Ovary (tissue), 7 donors: ENCODE measurements at regions not wholly inside any gene's neighbourhood (a gene's known extent, or its start where the extent isn't known, plus 50 kb on each side); places are given as distances from the start of the nearest gene placed in this dataset.

Source experiments
- DNase-seq, 5 donors: peaks; one replicate each; pipeline ENCODE4 v3.0.0-alpha.2; 2019 to 2020
- H3K27ac ChIP-seq, 2 donors: fragments of 200-600 bp; one replicate each; pipeline versions ENCODE4 v1.5.1 to v1.8.0; 2019 to 2022
- H3K27me3 ChIP-seq: fragments of 200-600 bp; one replicate; pipeline ENCODE4 v1.8.0; 2022
- H3K36me3 ChIP-seq: fragments of 200-600 bp; sonication (generic); one replicate; pipeline ENCODE4 v1.5.1; 2019
- H3K4me1 ChIP-seq: one replicate; pipeline ENCODE4 v1.8.1; 2013; ENCODE audit warnings: mild to moderate bottlenecking, moderate library complexity; ENCODE audit not compliant: insufficient read depth
- H3K4me3 ChIP-seq: fragments of 200-600 bp; sonication (generic); one replicate; pipeline ENCODE4 v1.5.1; 2017
- H3K9me3 ChIP-seq, 2 donors: fragments of 200-600 bp in 1 of 2; sonication (generic) in 1 of 2; one replicate each; pipeline versions ENCODE4 v1.5.1 to v1.8.1; 2013 to 2019; ENCODE audit warnings: mild to moderate bottlenecking in 1 of 2, moderate library complexity in 1 of 2
- EP300 ChIP-seq: sonication (generic); formaldehyde crosslinking; IDR thresholded peaks from one replicate; pipeline ENCODE4 v1.6.1; 2017; ENCODE audit warnings: antibody characterized with exemption
- POLR2A ChIP-seq: fragments of 450-650 bp; IDR thresholded peaks from one replicate; pipeline ENCODE4 v1.6.1; 2017; ENCODE audit warnings: antibody characterized with exemption, mild to moderate bottlenecking, moderate library complexity
- WGBS, 3 donors: extraction: QIAGEN DNeasy Blood & Tissue Kit in 1 of 3; methylation state at CpG; one replicate each; pipeline versions ENCODE4 v1.1.5 to v1.1.7; 2013 to 2017; 5-methylcytosine and 5-hydroxymethylcytosine counted together
- intact Hi-C, 4 donors: fragments of 100-400 bp; cut with DNase I; formaldehyde crosslinking; loops; one replicate each; pipeline versions ENCODE4 v1.11.0 to v1.15.1; 2022 to 2023
- TF ChIP-seq, protein P1 (sequence below), 3 donors: fragments of 450-650 bp in 2 of 3; fragments of 200-600 bp in 1 of 3; IDR thresholded peaks; one replicate each; pipeline versions ENCODE4 v1.5.1 to v1.8.0; 2016 to 2022; ENCODE audit warnings: antibody characterized with exemption in 3 of 3, mild to moderate bottlenecking in 1 of 3
- donor health status: DM: no; HTN: no; CAD: no; lungs with moderate emphysema.
- donor health status: DM: no; HTN: no; CAD: no.
- donor health status: Bipolar disorder and iron deficiency.
- donor health status: DM: no; HTN: no; CAD: no.
- donor health status: DM: yes; HTN: yes; CAD: no.

DNA sequence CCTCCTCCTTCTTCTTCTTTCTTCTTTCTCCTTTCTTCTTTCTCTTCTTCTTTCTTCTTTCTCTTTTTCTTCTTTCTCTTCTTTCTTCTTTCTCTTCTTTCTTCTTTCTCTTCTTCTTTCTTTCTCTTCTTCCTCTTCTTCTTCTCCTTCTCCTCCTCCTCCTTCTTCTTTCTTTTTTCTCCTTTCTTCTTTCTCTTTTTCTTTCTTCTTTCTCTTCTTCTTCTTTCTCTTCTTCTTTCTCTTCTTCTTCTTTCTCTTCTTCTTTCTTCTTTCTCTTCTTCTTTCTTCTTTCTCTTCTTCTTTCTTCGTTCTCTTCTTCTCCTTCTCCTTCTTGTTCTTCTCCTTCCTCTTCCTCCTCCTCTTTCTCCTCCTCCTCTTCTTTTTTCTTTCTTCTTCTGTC is 1230.7 kb upstream of the USP15 start:
- no peak for TF ChIP-seq POLR2A
- no peaks in the 10 kb centered on the region for H3K36me3 ChIP-seq
- no peak overlapping the region for H3K4me3 ChIP-seq
- H3K4me1 ChIP-seq = no peaks in the 10 kb centered on the region
- H3K9me3 ChIP-seq = no peaks in the 10 kb centered on the region
- no peaks in the 10 kb centered on the region for H3K27me3 ChIP-seq
- H3K27ac ChIP-seq = no peak overlapping the region
- intact Hi-C loops = no loop called here
- no peak for DNase-seq
- 63 to 77% (median 75%) methylated on average over 1 of the region's 1 CpG for WGBS, 3 donors

DNA sequence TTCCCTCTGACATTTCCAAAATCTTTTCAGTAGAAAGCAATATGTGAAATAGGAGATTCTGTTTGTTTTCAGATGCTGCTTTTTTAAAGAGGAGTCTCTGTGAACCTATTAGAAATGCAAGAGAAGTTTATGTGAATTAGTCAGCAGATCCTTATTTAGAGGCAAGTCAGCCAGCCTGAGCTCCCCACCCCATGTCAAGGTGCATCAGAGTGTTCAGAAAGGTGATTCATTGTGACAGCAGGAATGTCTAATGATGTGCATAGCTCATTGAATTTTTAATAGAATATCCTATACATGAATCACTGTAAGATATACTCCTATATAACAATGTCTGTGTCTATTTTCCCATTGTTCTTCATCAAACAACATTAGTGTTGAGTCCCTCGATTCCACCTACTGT is 1222.4 kb upstream of the USP15 start:
- Histone ChIP-seq H3K4me1 (no peaks in the 10 kb centered on the region), H3K27me3 (no peaks in the 10 kb centered on the region), H3K27ac (no peak overlapping the region), H3K4me3 (no peak overlapping the region), H3K36me3 (no peaks in the 10 kb centered on the region), H3K9me3 (no peaks in the 10 kb centered on the region)
- intact Hi-C loops = no loop called here
- TF ChIP-seq EP300 (no peak), POLR2A (no peak)
- TF ChIP-seq, protein P1, sequence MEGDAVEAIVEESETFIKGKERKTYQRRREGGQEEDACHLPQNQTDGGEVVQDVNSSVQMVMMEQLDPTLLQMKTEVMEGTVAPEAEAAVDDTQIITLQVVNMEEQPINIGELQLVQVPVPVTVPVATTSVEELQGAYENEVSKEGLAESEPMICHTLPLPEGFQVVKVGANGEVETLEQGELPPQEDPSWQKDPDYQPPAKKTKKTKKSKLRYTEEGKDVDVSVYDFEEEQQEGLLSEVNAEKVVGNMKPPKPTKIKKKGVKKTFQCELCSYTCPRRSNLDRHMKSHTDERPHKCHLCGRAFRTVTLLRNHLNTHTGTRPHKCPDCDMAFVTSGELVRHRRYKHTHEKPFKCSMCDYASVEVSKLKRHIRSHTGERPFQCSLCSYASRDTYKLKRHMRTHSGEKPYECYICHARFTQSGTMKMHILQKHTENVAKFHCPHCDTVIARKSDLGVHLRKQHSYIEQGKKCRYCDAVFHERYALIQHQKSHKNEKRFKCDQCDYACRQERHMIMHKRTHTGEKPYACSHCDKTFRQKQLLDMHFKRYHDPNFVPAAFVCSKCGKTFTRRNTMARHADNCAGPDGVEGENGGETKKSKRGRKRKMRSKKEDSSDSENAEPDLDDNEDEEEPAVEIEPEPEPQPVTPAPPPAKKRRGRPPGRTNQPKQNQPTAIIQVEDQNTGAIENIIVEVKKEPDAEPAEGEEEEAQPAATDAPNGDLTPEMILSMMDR (IDR thresholded peaks at IDR 0.05) = no peak
- 72 to 82% (median 82%) methylated on average over 1 of the region's 1 CpG for WGBS, 3 donors
- no peak for DNase-seq

GRCh38 chr12:61043838-61044237 is 1216.4 kb upstream of the USP15 start:
- no peak for DNase-seq
- no peak overlapping the region for H3K27ac ChIP-seq
- no peaks in the 10 kb centered on the region for H3K36me3 ChIP-seq
- TF ChIP-seq, protein P1 (IDR thresholded peaks at IDR 0.05) = no peak
- TF ChIP-seq EP300 (no peak), POLR2A (no peak)
- intact Hi-C loops = no loop called here
- H3K4me1 ChIP-seq = no peaks in the 10 kb centered on the region
- no peak overlapping the region for H3K4me3 ChIP-seq
- no peaks in the 10 kb centered on the region for H3K9me3 ChIP-seq
- no peaks in the 10 kb centered on the region for H3K27me3 ChIP-seq
- WGBS, 3 donors = 80 to 86% (median 86%) methylated on average over 3 of the region's 3 CpGs

DNA sequence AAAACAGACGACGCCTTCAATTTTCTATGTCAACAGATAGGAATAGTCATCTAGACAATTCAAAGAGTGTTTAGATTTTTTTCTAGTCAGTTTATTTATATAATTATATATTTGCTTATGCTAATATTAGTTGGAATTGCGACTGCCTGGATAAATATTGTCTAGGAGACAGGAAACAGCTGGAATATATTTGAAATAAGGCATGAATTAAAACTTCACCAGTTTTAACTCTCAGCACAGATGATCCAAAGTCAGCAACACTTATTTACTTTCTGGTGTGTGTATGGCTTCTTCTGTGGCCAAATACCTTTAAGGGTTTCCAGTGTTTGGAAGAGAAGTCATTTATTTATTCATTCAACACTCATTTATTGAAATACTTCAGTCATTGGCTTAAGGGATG is 1215.4 kb upstream of the USP15 start:
- H3K4me3 ChIP-seq = no peak overlapping the region
- WGBS, 3 donors = 8 to 27% (median 9%) methylated on average over 3 of the region's 3 CpGs
- no peaks in the 10 kb centered on the region for H3K27me3 ChIP-seq
- no peaks in the 10 kb centered on the region for H3K9me3 ChIP-seq
- no peak for DNase-seq
- no peaks in the 10 kb centered on the region for H3K36me3 ChIP-seq
- H3K27ac ChIP-seq = no peak overlapping the region
- H3K4me1 ChIP-seq = no peaks in the 10 kb centered on the region
- intact Hi-C loops = no loop called here
- TF ChIP-seq, protein P1 (IDR thresholded peaks at IDR 0.05) = no peak
- TF ChIP-seq POLR2A (no peak), EP300 (no peak)

- WGBS, 3 donors = 65 to 74% (median 71%) methylated on average over 3 of the region's 3 CpGs
- intact Hi-C loops = no loop called here
- no peaks in the 10 kb centered on the region for H3K27me3 ChIP-seq
- H3K9me3 ChIP-seq = no peaks in the 10 kb centered on the region
- no peak overlapping the region for H3K4me3 ChIP-seq
- H3K36me3 ChIP-seq = no peaks in the 10 kb centered on the region
- no peaks in the 10 kb centered on the region for H3K4me1 ChIP-seq
- TF ChIP-seq, protein P1 (IDR thresholded peaks at IDR 0.05) = no peak
- TF ChIP-seq POLR2A = no peak
- no peak for TF ChIP-seq EP300
- no peak overlapping the region for H3K27ac ChIP-seq
- no peak for DNase-seq
Observed at GRCh38 chr12:61070640-61071414, 1189.4 kb upstream of the USP15 start.
